HG02678 (cell line): ENCODE measurements at regions not wholly inside any gene's neighbourhood (a gene's known extent, or its start where the extent isn't known, plus 50 kb on each side); places are given as distances from the start of the nearest gene placed in this dataset.

ENCODE experiments used
- ATAC-seq: cut with Tn5 transposase; IDR thresholded peaks from one replicate; pipeline ENCODE4 v1.9.1; 2021; ENCODE audit warnings: mild to moderate bottlenecking, moderate library complexity; ENCODE audit not compliant: unreplicated experiment

- no peak for ATAC-seq
These were observed 181.3 kb upstream of the SPAG17 start for GRCh38 chr1:118366286-118366685.

GRCh38 chr1:118364882-118365281 lies 179.9 kb upstream of the SPAG17 start:
- ATAC-seq, result no peak

- ATAC-seq, result no peak
These were observed 178.4 kb upstream of the SPAG17 start for GRCh38 chr1:118363396-118363795.

- no peak for ATAC-seq
These were observed 175.8 kb upstream of the SPAG17 start for GRCh38 chr1:118360817-118361216.

GRCh38 chr1:118346936-118347335 lies 161.9 kb upstream of the SPAG17 start:
- ATAC-seq, result no peak

GRCh38 chr1:118340928-118341910 lies 156.2 kb upstream of the SPAG17 start:
- no peak for ATAC-seq

- no peak for ATAC-seq
These were observed 154.5 kb upstream of the SPAG17 start for GRCh38 chr1:118339400-118340124.

- ATAC-seq, result no peak
These were observed 153.9 kb upstream of the SPAG17 start for GRCh38 chr1:118338936-118339335.

- ATAC-seq, result no peak
These were observed 152.3 kb upstream of the SPAG17 start for GRCh38 chr1:118337346-118337745.

GRCh38 chr1:118335331-118335732 lies 150.3 kb upstream of the SPAG17 start:
- peak; percentile 91 for ATAC-seq

GRCh38 chr1:118334506-118334905 lies 149.5 kb upstream of the SPAG17 start:
- no peak for ATAC-seq

GRCh38 chr1:118333601-118334210 lies 148.7 kb upstream of the SPAG17 start:
- ATAC-seq, result no peak

- ATAC-seq, result no peak
These were observed 142.1 kb upstream of the SPAG17 start for GRCh38 chr1:118326960-118327629.

GRCh38 chr1:118325550-118326225 lies 140.7 kb upstream of the SPAG17 start:
- no peak for ATAC-seq

GRCh38 chr1:118323246-118323645 lies 138.2 kb upstream of the SPAG17 start:
- ATAC-seq, result no peak

GRCh38 chr1:118322331-118322730 lies 137.3 kb upstream of the SPAG17 start:
- no peak for ATAC-seq

- ATAC-seq, result no peak
These were observed 136.8 kb upstream of the SPAG17 start for GRCh38 chr1:118321840-118322239.

GRCh38 chr1:118317842-118318614 lies 133.0 kb upstream of the SPAG17 start:
- ATAC-seq, result no peak

GRCh38 chr1:118306851-118307250 lies 121.8 kb upstream of the SPAG17 start:
- ATAC-seq, result no peak
